ENCODE measurements at regions not wholly inside any gene's neighbourhood (a gene's known extent, or its start where the extent isn't known, plus 50 kb on each side); places are given as distances from the start of the nearest gene placed in this dataset.

GRCh38 chr11:109302591-109303334 lies 119.2 kb upstream of the C11orf87 start:
- no peak for TF ChIP-seq CTCF (IDR thresholded peaks at IDR 0.05)
- no peak for TF ChIP-seq EZH2 (IDR thresholded peaks at IDR 0.05)

All from neural progenitor cell (in vitro differentiated cells).